Panc1 (cell line): ENCODE measurements at regions not wholly inside any gene's neighbourhood (a gene's known extent, or its start where the extent isn't known, plus 50 kb on each side); places are given as distances from the start of the nearest gene placed in this dataset.
A peak's percentile ranks its signal among the peaks of the same experiment; 100 is the strongest.

Experiments
- ATAC-seq: fragments of 200-7000 bp; cut with Tn5 transposase; 2 replicates; pipeline ENCODE4 v1.9.1; 2020; ENCODE audit warnings: mild to moderate bottlenecking, moderate library complexity
- BruUV-seq: library from RNA; stranded (reverse); fragments of 400-500 nt; replicated peaks from 2 replicates; lab custom pipeline; 2021; lab: Mats Ljungman, UMichigan
- CTCF ChIA-PET: fragments of 300-600 bp; sonication (Branson Sonifier 250); formaldehyde crosslinking; loops from one replicate; lab custom pipeline; 2022; ENCODE audit warnings: antibody characterized with exemption; lab: Charles Lee
- POLR2A ChIA-PET: fragments of 300-600 bp; sonication (Branson Sonifier 250); formaldehyde crosslinking; loops from one replicate; lab custom pipeline; 2022; ENCODE audit warnings: antibody characterized with exemption; lab: Charles Lee
- DNase-seq: peaks from one replicate; pipeline ENCODE4 v3.0.0-alpha.2; 2010; ENCODE audit warnings: low read depth, low spot score
- H3K27ac ChIP-seq: 2 replicates; pipeline ENCODE4 v1.5.1; 2011; ENCODE audit warnings: mild to moderate bottlenecking, low read length, inconsistent platforms
- H3K27me3 ChIP-seq: fragments of 200-500 bp; sonication (Bioruptor generic); 2 replicates; pipeline ENCODE4 v1.6.0; 2014; ENCODE audit warnings: low read length, inconsistent platforms; ENCODE audit not compliant: control insufficient read depth, insufficient read depth
- H3K36me3 ChIP-seq: fragments of 200-500 bp; sonication (Bioruptor generic); 2 replicates; pipeline ENCODE4 v1.5.1; 2014; ENCODE audit warnings: inconsistent platforms, mild to moderate bottlenecking, low read length, moderate library complexity; ENCODE audit not compliant: control insufficient read depth, insufficient read depth
- H3K4me1 ChIP-seq: 2 replicates; pipeline ENCODE4 v1.5.1; 2011; ENCODE audit warnings: inconsistent platforms, mild to moderate bottlenecking, low read length, moderate library complexity; ENCODE audit not compliant: control insufficient read depth, insufficient read depth
- H3K4me3 ChIP-seq, 2 experiments: 2 replicates each; pipeline ENCODE4 v1.5.1; 2011 to 2012; ENCODE audit warnings: low read depth in 2 of 2, low read length in 2 of 2, mild to moderate bottlenecking in 2 of 2, inconsistent platforms in 1 of 2, moderate library complexity in 1 of 2
- H3K9me3 ChIP-seq: fragments of 200-500 bp; sonication (Bioruptor generic); 2 replicates; pipeline ENCODE4 v1.5.1; 2014; ENCODE audit warnings: low read depth, mild to moderate bottlenecking, inconsistent platforms, low read length, moderate library complexity; ENCODE audit not compliant: control insufficient read depth, insufficient read depth
- POLR2AphosphoS5 ChIP-seq: IDR thresholded peaks from 2 replicates; pipeline ENCODE4 v1.6.1; 2012; ENCODE audit warnings: mild to moderate bottlenecking, low read depth, low read length, moderate library complexity
- SIN3A ChIP-seq: IDR thresholded peaks from 2 replicates; pipeline ENCODE4 v1.6.1; 2012; ENCODE audit warnings: low read depth, mild to moderate bottlenecking, low read length, moderate library complexity, borderline replicate concordance; ENCODE audit not compliant: insufficient read depth
- TCF7L2 ChIP-seq: IDR thresholded peaks from 2 replicates; pipeline ENCODE4 v1.6.1; 2011; ENCODE audit warnings: mild to moderate bottlenecking, low read depth, low read length, inconsistent platforms
- in situ Hi-C: cut with HindIII; loops from 2 replicates; pipeline ENCODE4 v1.10.0; 2016; ENCODE audit warnings: low sequenced_read_pairs, low pct_unique_long_range_greater_than_20kb
- intact Hi-C: fragments of 100-400 bp; cut with micrococcal nuclease; formaldehyde crosslinking; loops from one replicate; pipeline ENCODE4 v1.10.0; 2022; ENCODE audit not compliant: unreplicated experiment
- TF ChIP-seq, protein P1 (sequence below): fragments of 450-650 bp; IDR thresholded peaks from 2 replicates; pipeline ENCODE4 v1.5.1; 2017; ENCODE audit warnings: mild to moderate bottlenecking
- TF ChIP-seq, protein P2 (sequence below), 2 experiments: IDR thresholded peaks; 2 replicates each; pipeline ENCODE4 v1.6.1; 2011 to 2012; ENCODE audit warnings: low read depth in 2 of 2, control low read depth in 1 of 2, low read length in 1 of 2, mild to moderate bottlenecking in 1 of 2, moderate library complexity in 1 of 2; ENCODE audit not compliant: insufficient read depth in 1 of 2

DNA sequence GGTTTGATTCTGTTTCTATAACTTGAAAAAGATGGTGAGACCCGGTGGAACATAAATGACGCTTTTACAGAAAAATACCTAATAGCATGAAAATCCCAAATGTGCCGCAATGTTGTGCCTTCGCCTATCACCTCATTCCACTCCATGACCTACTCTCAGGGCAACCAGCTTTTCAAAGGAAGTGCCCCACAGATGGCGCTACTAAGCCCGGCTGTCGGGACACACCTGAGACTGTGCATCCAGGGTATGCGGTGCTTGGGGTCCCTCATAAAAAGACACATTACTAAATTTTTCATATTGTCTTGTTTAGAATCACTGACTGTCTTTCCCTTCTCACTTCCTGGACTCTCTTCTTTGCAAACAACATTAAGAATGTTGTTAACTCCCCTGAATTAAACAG, 145.5 kb upstream of the RPS6KA2 start:
- peaks cover 13% of the 10 kb centered on the region; the same call in 1 of the 2 replicates for H3K27me3 ChIP-seq
- CTCF ChIA-PET: interaction anchor here (0.7 to 1.4 kb wide), 2 partner anchors 179 to 316 kb away, joined by 3 to 4 read pairs; no protein-coding TSS in a partner anchor
- no peak for ATAC-seq
- POLR2A ChIA-PET: no interaction called here
- in situ Hi-C loops (no loop called here), intact Hi-C loops (no loop called here)
- TF ChIP-seq, protein P1, sequence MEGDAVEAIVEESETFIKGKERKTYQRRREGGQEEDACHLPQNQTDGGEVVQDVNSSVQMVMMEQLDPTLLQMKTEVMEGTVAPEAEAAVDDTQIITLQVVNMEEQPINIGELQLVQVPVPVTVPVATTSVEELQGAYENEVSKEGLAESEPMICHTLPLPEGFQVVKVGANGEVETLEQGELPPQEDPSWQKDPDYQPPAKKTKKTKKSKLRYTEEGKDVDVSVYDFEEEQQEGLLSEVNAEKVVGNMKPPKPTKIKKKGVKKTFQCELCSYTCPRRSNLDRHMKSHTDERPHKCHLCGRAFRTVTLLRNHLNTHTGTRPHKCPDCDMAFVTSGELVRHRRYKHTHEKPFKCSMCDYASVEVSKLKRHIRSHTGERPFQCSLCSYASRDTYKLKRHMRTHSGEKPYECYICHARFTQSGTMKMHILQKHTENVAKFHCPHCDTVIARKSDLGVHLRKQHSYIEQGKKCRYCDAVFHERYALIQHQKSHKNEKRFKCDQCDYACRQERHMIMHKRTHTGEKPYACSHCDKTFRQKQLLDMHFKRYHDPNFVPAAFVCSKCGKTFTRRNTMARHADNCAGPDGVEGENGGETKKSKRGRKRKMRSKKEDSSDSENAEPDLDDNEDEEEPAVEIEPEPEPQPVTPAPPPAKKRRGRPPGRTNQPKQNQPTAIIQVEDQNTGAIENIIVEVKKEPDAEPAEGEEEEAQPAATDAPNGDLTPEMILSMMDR: peak; percentile 71
- TF ChIP-seq SIN3A (no peak), TCF7L2 (no peak)
- no peaks in the 10 kb centered on the region for H3K36me3 ChIP-seq
- BruUV-seq: no TSS peak
- H3K27ac ChIP-seq: no peak overlapping the region
- H3K4me3 ChIP-seq: no peak overlapping the region
- H3K4me1 ChIP-seq: peaks cover 10% of the 10 kb centered on the region
- no peak for DNase-seq
- no peaks in the 10 kb centered on the region for H3K9me3 ChIP-seq

- Histone ChIP-seq H3K4me1 (peaks cover 10% of the 10 kb centered on the region), H3K36me3 (no peaks in the 10 kb centered on the region), H3K27me3 (peaks cover 10% of the 10 kb centered on the region; the same call in 1 of the 2 replicates), H3K4me3 (no peak overlapping the region), H3K27ac (no peak overlapping the region), H3K9me3 (no peaks in the 10 kb centered on the region)
- in situ Hi-C loops (no loop called here), intact Hi-C loops (no loop called here)
- POLR2A ChIA-PET: no interaction called here
- CTCF ChIA-PET: no interaction called here
- no peak for DNase-seq
- ATAC-seq: no peak
- BruUV-seq: no TSS peak
- TF ChIP-seq TCF7L2 (no peak), SIN3A (no peak), POLR2AphosphoS5 (no peak)
- TF ChIP-seq, protein P2, sequence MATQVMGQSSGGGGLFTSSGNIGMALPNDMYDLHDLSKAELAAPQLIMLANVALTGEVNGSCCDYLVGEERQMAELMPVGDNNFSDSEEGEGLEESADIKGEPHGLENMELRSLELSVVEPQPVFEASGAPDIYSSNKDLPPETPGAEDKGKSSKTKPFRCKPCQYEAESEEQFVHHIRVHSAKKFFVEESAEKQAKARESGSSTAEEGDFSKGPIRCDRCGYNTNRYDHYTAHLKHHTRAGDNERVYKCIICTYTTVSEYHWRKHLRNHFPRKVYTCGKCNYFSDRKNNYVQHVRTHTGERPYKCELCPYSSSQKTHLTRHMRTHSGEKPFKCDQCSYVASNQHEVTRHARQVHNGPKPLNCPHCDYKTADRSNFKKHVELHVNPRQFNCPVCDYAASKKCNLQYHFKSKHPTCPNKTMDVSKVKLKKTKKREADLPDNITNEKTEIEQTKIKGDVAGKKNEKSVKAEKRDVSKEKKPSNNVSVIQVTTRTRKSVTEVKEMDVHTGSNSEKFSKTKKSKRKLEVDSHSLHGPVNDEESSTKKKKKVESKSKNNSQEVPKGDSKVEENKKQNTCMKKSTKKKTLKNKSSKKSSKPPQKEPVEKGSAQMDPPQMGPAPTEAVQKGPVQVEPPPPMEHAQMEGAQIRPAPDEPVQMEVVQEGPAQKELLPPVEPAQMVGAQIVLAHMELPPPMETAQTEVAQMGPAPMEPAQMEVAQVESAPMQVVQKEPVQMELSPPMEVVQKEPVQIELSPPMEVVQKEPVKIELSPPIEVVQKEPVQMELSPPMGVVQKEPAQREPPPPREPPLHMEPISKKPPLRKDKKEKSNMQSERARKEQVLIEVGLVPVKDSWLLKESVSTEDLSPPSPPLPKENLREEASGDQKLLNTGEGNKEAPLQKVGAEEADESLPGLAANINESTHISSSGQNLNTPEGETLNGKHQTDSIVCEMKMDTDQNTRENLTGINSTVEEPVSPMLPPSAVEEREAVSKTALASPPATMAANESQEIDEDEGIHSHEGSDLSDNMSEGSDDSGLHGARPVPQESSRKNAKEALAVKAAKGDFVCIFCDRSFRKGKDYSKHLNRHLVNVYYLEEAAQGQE (IDR thresholded peaks at IDR 0.05; ENCODE audit: insufficient read depth in 1 of 2, low read depth in 2 of 2, low read length in 1 of 2): no peak
- TF ChIP-seq, protein P1: no peak
Measured at GRCh38 chr6:166771701-166772100, 144.7 kb upstream of the RPS6KA2 start.
